ENCODE measurements at regions not wholly inside any gene's neighbourhood (a gene's known extent, or its start where the extent isn't known, plus 50 kb on each side); places are given as distances from the start of the nearest gene placed in this dataset.

DNA sequence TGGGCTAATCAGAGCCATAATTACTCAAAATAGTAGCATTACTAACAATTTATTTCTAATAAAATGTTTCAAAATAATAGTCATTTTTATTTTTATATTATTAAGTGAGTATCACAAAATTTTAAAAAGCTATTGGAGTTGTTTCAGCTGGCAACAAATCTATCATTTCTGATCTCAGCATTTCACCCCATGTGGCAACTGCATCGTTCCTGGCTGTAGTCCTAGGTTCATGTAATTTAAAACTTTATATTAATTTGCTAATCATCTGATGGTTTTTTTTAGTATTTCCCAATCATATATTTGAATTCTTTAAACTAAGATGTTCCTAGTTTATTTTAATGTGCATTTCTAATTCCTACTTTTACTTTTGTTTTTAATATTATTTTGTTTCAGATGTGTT lies 293.0 kb upstream of the AKR1E2 start:
- DNase-seq (ENCODE audit: low spot score): no peak

DNA sequence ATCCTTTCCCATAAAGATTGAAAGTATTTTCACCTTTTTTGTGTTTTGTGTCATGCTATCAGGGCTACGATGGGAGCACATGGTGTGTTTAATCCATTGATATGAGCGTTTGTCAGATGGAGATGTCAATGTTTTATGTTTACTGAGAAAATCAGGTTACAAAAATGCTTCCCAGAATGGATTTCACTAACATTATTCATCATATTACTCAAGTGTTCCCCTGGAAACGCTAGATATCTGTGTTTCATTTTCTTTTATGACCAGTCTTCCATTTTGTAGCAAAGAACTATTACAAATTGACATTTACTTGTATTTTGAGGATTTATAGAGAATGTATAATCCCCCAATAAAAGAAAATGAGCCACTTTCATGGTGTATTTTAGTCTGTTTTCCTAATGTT lies 293.5 kb upstream of the AKR1E2 start:
- no peak for DNase-seq (ENCODE audit: low spot score)

DNA sequence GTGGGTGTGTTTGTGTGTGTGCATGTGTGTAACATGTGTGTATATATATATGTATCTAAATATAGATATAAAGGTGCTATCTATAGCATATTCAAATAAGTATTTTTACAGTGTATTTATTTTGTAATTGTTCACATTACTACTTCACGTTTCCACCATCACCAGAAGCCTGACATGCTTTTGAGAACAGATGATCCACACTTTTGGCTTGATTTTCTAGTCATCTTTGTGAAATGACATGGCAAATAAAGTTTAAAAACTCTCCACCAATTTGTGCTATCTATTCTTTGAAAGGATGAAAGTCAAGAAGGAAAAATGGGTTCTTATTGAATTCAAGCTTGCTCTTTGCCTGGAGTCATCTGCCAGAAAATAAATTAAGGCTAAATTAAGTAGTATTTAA lies 294.0 kb upstream of the AKR1E2 start:
- DNase-seq (ENCODE audit: low spot score): no peak

DNA sequence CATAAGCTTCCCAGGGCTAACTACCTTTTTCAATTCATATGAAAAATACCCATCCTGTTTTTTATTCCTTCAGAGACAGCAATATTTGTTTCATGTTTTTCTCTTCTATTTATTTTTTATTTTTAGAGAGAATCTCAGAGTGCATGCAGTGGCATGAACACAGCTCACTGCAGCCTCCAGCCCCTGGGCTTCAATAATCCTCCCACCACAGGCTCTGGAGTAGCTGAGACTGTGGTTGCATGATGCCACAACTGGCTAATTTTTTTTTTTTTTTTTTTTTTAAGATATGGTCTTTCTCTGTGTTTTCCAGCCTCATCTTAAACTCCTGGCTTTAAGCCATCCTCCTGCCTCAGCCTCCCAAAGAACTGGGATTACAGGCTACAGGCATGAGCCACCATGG lies 296.7 kb upstream of the AKR1E2 start:
- DNase-seq (ENCODE audit: low spot score): no peak

DNA sequence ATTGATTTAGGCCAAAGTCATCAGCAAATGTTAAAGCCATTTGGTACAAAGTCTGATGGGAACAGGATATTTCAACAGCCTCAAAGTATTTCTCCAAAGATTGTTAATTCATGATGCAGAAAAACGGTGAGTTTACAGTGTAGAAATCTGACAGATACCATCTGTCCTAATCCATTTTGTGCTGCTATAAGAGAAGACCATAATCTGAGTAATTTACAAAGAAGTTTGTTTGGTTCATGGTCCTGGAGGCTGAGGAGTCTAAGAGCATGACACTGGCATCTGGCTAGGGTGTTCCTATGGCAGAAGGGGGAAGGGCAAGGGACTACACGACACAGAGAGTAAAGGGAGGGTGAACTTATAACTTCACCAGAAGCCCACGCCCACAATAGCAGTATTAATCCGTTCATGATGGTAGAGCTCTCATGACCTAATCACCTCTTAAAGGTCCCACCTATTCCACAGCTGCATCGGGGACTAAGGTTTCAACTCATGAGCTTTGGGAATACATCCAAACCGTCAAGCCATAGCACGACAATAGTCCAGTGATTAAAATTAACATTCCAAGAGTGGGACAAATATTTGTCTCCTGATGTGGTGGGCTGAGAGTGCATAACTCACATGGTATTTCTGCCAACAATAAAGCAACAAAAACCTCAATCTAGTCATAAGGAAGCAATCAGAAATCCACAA lies 298.6 kb upstream of the AKR1E2 start:
- DNase-seq (ENCODE audit: low spot score): no peak

DNA sequence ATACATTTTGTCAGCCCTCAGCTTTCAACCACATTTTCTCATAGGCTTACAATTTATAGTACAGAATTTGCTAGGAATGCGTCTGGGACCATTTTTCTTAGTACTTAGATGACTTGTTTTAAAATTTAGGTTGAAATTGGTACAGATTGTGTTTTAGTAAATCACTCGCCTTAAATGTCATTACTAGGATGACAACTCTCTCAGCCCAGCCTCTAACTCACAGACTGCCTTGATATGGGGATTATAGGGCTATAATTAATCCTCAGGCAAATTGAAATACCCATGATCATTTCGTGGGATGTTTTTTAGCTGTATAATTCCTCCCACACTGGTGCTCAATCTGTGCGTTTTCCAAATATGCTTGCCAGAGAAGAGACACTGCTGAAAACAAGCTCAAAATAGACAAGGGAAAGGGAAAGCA lies 299.7 kb upstream of the AKR1E2 start:
- no peak for DNase-seq (ENCODE audit: low spot score)

DNA sequence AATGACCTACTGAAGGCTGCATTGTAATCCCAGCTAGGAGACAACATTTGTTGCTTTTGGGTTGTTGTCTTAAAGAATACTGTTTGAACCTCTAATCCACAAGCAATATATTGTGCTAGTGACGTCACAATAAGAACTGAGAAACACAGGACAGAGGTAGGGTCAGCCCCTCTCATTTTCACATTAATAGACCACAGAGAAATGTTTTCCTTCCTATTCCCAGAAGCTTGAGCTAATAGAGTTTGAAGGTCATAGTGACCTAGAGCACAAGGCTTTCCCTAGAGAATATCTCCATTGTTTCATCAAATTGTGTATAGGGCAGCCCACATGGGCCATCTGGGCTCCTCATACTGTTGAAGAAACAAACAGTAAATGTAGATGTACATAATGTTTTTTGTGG lies 300.9 kb upstream of the AKR1E2 start:
- no peak for DNase-seq (ENCODE audit: low spot score)

DNA sequence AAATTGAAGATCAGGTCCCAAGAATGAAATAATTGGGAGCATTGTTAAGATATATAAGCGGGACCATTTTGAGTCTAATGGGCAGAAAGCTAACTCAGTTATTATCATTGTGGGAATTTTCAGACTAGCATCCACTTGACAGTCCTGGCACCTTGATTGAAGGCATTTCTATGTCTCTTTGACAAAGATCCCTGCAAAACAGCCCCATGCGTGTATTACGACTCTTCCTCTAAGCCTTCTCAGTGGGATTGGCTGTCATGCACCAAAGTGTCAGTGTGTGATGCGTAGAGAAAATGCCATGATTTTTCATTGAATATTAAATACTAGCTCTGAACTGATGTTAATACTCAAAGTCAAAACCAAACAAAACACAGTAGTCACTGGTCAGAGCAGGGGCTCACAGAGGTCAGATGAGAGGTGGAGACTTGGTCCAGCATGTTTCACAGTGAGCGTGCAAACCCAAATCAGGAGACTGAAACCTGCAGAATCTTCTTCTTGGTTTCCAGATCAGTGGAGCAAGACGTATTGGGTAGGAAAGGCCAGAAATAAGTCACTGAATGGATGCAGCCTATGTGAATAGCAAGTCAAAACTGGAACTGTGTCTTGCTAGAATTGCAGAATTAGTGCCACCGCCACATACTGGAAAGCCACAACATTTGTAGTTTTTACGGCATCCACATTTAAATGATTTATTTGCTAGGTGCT lies 303.6 kb upstream of the AKR1E2 start:
- DNase-seq (ENCODE audit: low spot score): no peak

DNA sequence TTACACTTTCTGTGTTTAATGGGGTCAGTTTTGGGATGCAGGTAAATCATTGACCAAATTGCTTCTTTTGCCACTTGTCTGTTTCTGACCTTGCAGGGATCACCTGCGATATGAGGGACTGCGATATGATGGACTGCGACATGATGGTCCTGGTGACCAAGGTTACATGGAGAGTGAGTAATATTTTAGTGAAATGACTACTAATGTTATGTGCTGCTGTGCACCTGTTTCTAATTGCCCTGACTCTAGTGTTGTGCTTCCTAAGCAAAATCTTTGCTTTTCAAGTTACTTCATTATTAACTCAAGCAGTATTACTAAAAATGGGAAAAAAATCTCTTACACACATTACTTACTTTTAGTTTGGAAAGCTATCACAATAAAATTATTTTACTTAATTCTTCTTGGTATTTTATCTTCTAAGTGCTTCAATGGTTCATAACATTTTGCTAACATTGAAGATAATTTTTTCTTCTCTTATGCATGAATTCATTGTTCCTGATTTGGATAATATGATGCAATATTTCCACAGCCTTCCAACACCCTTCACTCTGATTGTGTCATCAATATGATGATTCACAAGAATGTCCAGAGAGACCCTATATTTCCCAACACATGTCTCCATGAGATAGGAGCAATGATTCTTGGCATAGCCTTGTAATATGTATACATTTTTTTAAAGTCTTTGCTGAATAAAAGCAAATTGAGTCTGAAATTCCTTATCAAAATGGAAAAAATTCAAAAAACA lies 306.2 kb upstream of the AKR1E2 start:
- DNase-seq (ENCODE audit: low spot score): no peak

DNA sequence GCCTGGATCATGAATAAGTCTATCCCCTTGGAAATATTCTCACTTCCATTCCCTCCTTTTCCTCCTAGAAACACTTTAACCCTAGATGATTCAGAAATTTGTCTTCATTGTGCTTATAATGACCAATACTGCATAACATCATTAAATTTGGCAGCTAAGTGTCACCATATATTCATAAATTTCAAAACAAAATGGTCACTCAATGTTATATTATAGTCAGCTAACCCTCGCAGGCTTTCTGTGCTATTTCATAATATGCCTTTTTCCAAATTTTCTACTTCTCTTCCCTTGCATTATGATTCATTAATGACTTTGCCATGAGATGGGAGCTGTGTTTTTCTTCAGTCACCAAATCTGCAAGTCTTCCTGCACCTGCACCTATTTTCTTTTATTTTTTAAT lies 308.3 kb upstream of the AKR1E2 start:
- DNase-seq (ENCODE audit: low spot score): no peak

DNA sequence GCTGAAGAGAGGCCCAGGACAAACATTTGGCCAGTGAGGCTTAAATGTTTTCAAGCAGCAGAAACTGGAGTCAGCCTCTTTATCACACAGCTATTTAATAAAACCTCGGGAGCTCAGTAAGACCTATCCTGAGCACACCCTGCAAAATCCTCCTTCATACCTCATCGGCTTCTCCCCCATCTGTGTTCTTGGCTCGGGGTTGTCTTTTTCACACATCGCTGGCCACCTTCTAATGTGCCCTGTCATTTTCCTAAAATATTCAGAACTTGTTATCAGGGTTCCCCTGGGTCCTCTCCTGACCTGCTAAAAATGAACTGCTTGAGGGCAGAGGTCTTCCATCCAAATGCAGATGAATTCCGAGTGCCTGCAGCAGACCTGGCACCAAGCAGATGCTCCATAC lies 310.3 kb upstream of the AKR1E2 start:
- DNase-seq (ENCODE audit: low spot score): no peak

DNA sequence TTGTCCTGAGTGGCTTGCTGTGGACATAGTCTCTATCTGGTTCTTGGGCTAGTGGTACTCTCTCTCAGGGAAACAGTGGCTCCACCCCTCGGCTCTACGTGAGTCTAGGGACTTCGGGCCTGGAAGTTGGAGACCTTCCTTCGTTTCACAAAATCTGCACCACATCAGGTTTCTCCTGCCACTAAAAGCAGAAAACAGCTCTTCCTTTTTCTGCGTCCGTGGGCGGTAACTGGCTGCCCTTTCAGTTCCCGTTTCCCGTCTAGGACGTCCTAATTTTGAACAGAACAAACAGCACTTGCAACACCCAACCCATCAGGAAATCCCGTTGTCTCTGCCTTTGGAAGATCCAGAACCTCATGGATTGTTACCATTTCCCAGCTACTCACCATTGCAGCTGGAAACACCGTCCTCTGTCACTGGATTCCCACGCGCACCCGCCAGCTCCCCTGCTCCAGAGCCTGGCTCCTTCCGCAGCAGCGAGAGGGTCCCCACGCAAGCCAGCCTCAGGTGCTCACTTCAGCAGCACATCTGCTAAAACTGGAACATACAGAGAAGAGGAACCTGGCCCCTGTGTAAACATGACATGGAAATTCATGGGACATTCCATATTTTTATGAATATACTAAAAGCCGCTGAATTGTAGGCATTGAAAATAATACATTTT lies 311.4 kb upstream of the AKR1E2 start:
- DNase-seq (ENCODE audit: low spot score): no peak

DNA sequence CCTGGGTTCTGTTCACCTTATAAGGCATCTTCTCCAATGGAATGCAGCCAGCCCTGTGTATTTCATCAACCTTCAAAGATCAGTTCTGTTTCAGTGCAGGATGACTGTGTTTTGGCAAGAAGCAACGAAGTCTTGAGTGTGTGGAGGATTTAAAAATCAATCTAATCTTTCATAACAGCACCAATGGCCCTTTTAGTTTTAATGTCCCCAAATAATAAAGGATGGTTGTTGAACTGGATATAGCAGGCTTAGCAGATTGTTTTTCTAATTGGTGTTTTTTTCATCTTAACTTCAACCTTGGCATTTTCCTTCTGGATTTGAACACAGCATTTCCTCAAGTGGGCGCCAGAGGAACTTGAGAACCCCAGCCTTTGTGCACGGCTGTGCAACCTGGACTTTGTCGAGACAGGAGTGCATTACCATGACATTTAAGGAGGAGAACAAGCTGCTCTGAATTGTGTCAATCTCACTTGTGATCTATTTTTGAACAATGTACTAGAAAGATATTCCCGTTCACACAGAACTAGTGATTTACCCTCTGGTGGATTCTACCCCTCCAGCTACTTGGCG lies 313.3 kb upstream of the AKR1E2 start:
- peak; percentile 70 for DNase-seq (ENCODE audit: low spot score)

DNA sequence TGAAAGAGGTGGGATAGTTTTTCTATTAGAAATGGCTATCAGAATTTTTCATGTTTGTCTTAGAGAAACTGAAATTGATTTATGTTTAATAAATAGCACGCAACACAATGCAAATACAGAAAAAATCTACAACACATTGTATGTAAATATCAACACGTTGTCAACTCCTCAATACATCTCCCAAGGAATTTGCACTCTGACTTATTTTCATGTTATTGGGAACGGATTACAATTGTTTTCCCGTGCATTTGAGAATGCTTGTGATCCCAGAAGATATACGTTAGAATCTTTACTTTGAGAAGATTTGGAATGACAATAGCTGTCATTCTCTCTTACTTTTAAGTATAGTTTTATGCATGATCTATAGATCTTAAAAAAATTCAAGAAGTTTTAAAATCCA lies 313.8 kb upstream of the AKR1E2 start:
- no peak for DNase-seq (ENCODE audit: low spot score)

DNA sequence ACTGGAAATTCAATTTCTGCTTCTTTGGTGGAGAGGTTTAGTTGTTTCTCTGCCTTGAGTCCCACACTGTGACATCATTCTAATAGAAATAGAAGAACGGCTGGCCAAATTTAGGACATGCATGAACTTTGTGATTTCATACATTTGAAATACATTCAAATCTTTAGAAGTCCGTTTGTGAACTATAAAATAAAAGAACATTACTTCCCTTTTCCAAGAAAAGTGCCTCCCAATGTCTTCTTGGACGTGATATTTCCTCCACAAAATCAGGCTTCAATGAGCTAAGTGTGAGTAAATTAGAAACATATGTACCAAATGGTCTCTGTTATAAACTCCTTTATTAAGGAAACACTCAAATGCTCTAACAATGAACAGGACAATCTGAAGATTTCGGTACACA lies 314.5 kb upstream of the AKR1E2 start:
- no peak for DNase-seq (ENCODE audit: low spot score)

DNA sequence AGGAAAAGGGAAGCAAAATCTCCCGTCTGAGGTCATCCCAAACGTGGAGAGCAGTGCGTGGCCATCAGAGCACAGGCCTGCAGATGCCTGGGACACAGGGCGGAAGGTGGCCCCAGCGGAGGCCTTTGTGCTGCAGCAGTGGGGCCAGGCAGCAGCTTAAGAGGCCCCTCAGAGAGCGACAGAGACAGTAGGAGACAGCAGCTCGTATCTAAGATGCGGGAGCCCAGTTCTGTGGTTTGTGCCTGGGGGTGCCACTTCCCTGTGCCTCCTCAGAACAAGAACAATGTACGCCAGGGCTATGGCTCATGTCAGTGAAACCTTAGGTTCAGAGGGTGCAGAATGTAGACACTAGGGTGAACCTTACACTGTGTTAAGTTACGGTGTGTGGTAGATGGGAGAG lies 316.6 kb upstream of the AKR1E2 start:
- no peak for DNase-seq (ENCODE audit: low spot score)

DNA sequence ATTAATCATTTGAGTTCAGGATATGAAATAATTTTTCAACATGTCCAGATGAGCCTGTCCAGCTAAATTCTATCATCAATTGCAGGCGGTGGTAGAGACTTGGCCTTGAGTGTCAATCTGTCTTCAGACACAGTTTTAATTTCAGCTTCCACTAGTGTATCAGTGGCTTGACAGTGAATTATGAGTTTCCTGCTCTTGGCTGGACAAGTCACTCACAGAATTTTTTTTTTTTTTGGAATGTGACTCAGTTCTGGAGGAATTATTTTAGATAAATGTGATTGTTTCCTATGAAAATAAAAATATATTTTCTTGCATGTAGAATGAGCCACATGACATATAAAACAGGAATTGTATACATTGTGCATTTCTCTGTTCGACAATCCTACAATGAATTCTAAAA lies 319.9 kb upstream of the AKR1E2 start:
- no peak for DNase-seq (ENCODE audit: low spot score)

DNA sequence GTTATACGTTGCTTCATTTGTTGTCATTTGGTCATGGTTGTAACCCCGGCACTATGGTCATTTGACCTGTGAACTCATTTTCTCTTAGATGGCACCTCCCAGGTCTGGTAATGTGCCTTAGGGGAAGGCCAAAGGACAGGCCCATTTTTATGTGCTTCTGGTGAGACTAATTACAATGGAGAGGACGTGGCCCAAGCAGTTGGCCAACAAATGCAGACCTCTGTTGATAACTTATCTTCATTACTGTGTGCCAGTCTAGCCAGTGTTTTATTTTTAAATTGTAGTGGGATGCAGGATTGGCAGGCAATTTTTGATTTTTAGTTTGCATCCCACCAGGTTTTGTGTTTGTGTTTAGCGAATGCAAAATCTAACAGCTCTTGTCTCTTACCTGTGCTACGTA lies 321.5 kb upstream of the AKR1E2 start:
- no peak for DNase-seq (ENCODE audit: low spot score)

DNA sequence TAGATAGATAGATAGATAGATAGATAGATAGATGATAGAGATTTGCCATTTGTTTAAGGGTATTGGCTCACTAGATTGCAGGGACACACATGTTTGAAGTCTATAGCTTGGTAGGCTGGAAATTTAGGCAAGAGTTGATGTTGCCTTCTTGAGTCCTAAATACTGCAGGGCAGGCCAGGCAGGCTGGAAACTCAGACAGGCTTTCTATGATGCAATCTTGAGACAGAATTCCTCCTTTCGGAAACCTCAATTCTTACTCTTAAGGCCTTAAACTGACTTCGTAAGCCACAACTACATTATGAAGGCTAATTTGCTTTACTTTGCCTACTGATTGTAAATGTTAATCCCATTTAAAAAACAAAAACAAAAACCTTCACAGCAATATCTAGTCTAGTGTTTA lies 322.9 kb upstream of the AKR1E2 start:
- no peak for DNase-seq (ENCODE audit: low spot score)

DNA sequence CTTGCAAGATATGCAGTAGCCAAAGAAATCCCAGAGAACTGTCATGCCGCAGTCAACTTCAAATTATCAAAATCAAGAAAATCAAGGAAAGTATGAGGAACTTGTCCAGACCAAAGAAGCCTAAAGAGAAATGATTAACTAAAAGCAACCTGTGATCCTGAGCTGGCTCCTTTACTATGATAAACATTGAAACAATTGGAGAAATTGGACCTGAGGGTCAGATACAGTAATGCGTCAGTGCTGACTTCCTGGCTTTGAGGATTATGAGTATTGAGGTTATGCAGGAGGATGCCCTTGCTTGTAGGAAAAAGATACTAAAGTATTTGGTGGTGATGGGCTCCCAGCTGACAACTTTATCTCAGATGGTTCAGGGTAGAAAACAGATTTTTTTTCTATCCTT lies 324.7 kb upstream of the AKR1E2 start:
- peak; percentile 36 for DNase-seq (ENCODE audit: low spot score)

DNA sequence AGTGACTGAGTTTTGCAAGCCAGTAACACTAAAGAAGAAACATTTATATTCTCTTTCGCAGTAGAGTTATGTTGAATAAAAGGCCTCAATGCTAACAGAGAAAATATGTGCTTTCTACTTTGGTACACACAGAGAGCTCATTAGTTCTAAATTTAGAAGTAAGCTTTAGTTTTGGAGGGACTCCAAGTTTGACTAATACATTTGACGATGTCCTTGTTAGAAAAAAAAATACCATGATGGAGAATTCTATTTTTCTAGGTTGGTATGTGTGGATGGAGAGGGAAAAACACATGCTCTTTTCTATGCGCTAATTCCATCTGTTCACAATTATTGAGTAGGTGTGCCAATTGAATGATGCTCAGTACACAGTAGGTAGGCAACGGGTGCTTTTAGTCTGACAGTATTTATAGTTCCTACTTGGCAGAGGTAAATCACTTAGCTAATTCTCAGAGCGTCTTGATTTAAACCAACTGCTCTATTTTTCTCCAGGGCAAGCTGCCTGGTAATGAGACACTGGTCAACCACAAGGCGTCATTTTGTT lies 327.2 kb upstream of the AKR1E2 start:
- no peak for DNase-seq (ENCODE audit: low spot score)

DNA sequence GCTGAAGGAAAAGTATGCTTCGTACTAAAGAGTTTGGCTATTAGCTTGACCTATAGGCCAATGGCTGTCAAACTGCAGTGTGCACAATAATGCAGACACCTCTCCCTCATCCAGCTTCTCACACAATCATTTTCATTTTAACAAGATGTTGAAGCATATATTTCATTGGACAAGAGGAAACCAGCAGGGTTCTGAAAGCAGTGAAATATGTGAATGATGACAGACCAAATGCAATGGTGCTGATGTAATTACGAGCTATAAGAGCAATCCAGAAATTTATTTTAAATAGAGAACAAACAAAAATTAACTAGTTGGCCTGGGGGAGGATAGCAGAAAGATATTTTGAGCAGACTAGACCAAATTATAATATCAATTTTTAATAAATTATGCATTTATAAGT lies 331.5 kb upstream of the AKR1E2 start:
- no peak for DNase-seq (ENCODE audit: low spot score)
